HEK293 (cell line): ENCODE measurements at regions not wholly inside any gene's neighbourhood (a gene's known extent, or its start where the extent isn't known, plus 50 kb on each side); places are given as distances from the start of the nearest gene placed in this dataset.

Experiments
- CTCF ChIA-PET: fragments of 350-600 bp; formaldehyde crosslinking; extraction: SDS; loops from one replicate; lab custom pipeline; 2021; ENCODE audit warnings: antibody characterized with exemption; lab: Yijun Ruan, JAX
- POLR2A ChIA-PET: fragments of 300-600 bp; formaldehyde crosslinking; extraction: SDS; loops from one replicate; lab custom pipeline; 2020; ENCODE audit warnings: antibody characterized with exemption, inconsistent platforms; lab: Yijun Ruan, JAX
- H3K27ac ChIP-seq: fragments of 200-500 bp; sonication (Bioruptor generic); 2 replicates; pipeline ENCODE4 v1.5.1; 2014; ENCODE audit warnings: low read depth, low read length, control low read depth, inconsistent platforms; ENCODE audit errors: extremely low read depth
- H3K36me3 ChIP-seq, 2 experiments: fragments of 200-500 bp in 1 of 2; sonication (Bioruptor generic) in 1 of 2; 1 replicate in 1 of 2; 2 replicates in 1 of 2; pipeline ENCODE4 v1.5.1; 2014 to 2017; ENCODE audit warnings: inconsistent platforms in 2 of 2, low read length in 2 of 2; ENCODE audit not compliant: control insufficient read depth in 2 of 2, insufficient read depth in 1 of 2
- H3K4me1 ChIP-seq: fragments of 200-500 bp; sonication (Bioruptor generic); 2 replicates; pipeline ENCODE4 v1.5.1; 2014; ENCODE audit warnings: mild to moderate bottlenecking, low read length, inconsistent platforms; ENCODE audit not compliant: control insufficient read depth, insufficient read depth
- H3K4me3 ChIP-seq: 2 replicates; pipeline ENCODE4 v1.5.1; 2011; ENCODE audit warnings: low read depth, mild to moderate bottlenecking, control low read depth, low read length, moderate library complexity
- H3K9me3 ChIP-seq: fragments of 200-500 bp; sonication (Bioruptor generic); 2 replicates; pipeline ENCODE4 v1.5.1; 2014; ENCODE audit warnings: low read depth, low read length, inconsistent platforms; ENCODE audit not compliant: control insufficient read depth, insufficient read depth
- AEBP2 ChIP-seq: fragments of 450-650 bp; formaldehyde crosslinking; IDR thresholded peaks from 2 replicates; pipeline ENCODE4 v1.5.1; 2016; ENCODE audit warnings: missing biosample characterization, missing genetic modification characterization, borderline replicate concordance
- EGR2 ChIP-seq: fragments of 450-650 bp; formaldehyde crosslinking; IDR thresholded peaks from 2 replicates; pipeline ENCODE4 v1.5.1; 2016; ENCODE audit warnings: low read depth, missing biosample characterization, missing genetic modification characterization
- GFI1B ChIP-seq: fragments of 450-650 bp; formaldehyde crosslinking; IDR thresholded peaks from 2 replicates; pipeline ENCODE4 v1.5.1; 2016; ENCODE audit warnings: missing biosample characterization, missing genetic modification characterization
- RBAK ChIP-seq: fragments of 450-650 bp; formaldehyde crosslinking; IDR thresholded peaks from 2 replicates; pipeline ENCODE4 v1.5.1; 2016; ENCODE audit warnings: missing biosample characterization, missing genetic modification characterization
- WT1 ChIP-seq: fragments of 450-650 bp; formaldehyde crosslinking; IDR thresholded peaks from 2 replicates; pipeline ENCODE4 v1.5.1; 2016; ENCODE audit warnings: missing biosample characterization, missing genetic modification characterization
- ZBTB48 ChIP-seq: fragments of 450-650 bp; formaldehyde crosslinking; IDR thresholded peaks from 2 replicates; pipeline ENCODE4 v1.5.1; 2016; ENCODE audit warnings: missing biosample characterization, missing genetic modification characterization
- ZFP41 ChIP-seq: fragments of 450-650 bp; formaldehyde crosslinking; IDR thresholded peaks from 2 replicates; pipeline ENCODE4 v1.5.1; 2016; ENCODE audit warnings: missing biosample characterization, missing genetic modification characterization, borderline replicate concordance
- ZNF2 ChIP-seq: fragments of 450-650 bp; formaldehyde crosslinking; IDR thresholded peaks from 2 replicates; pipeline ENCODE4 v1.5.1; 2016; ENCODE audit warnings: missing biosample characterization, missing genetic modification characterization
- ZNF221 ChIP-seq: fragments of 450-650 bp; formaldehyde crosslinking; IDR thresholded peaks from 2 replicates; pipeline ENCODE4 v1.5.1; 2017; ENCODE audit warnings: missing biosample characterization, missing genetic modification characterization, borderline replicate concordance
- ZNF23 ChIP-seq: fragments of 450-650 bp; formaldehyde crosslinking; IDR thresholded peaks from 2 replicates; pipeline ENCODE4 v1.5.1; 2016; ENCODE audit warnings: missing biosample characterization, missing genetic modification characterization, borderline replicate concordance
- ZNF24 ChIP-seq: fragments of 450-650 bp; formaldehyde crosslinking; IDR thresholded peaks from 2 replicates; pipeline ENCODE4 v1.5.1; 2016; ENCODE audit warnings: missing biosample characterization, missing genetic modification characterization
- ZNF350 ChIP-seq: fragments of 450-650 bp; formaldehyde crosslinking; IDR thresholded peaks from 2 replicates; pipeline ENCODE4 v1.5.0; 2017; ENCODE audit warnings: missing biosample characterization, mild to moderate bottlenecking, missing genetic modification characterization
- ZNF366 ChIP-seq: fragments of 450-650 bp; formaldehyde crosslinking; conservative IDR thresholded peaks from 2 replicates; pipeline ENCODE4 v1.5.1; 2016; ENCODE audit warnings: missing biosample characterization, missing genetic modification characterization
- ZNF449 ChIP-seq: fragments of 450-650 bp; formaldehyde crosslinking; IDR thresholded peaks from 2 replicates; pipeline ENCODE4 v1.5.1; 2017; ENCODE audit warnings: missing biosample characterization, mild to moderate bottlenecking, missing genetic modification characterization, moderate library complexity
- ZNF48 ChIP-seq: fragments of 450-650 bp; formaldehyde crosslinking; IDR thresholded peaks from 2 replicates; pipeline ENCODE4 v1.5.1; 2016; ENCODE audit warnings: missing biosample characterization, missing genetic modification characterization
- ZNF555 ChIP-seq: fragments of 450-650 bp; formaldehyde crosslinking; conservative IDR thresholded peaks from 2 replicates; pipeline ENCODE4 v1.5.1; 2017; ENCODE audit warnings: missing biosample characterization, mild to moderate bottlenecking, missing genetic modification characterization, inconsistent platforms
- ZNF558 ChIP-seq: fragments of 450-650 bp; formaldehyde crosslinking; IDR thresholded peaks from 2 replicates; pipeline ENCODE4 v1.5.1; 2016; ENCODE audit warnings: missing biosample characterization, missing genetic modification characterization
- ZNF580 ChIP-seq: fragments of 450-650 bp; formaldehyde crosslinking; IDR thresholded peaks from 2 replicates; pipeline ENCODE4 v1.5.1; 2016; ENCODE audit warnings: missing biosample characterization, missing genetic modification characterization
- ZNF610 ChIP-seq: fragments of 450-650 bp; formaldehyde crosslinking; IDR thresholded peaks from 2 replicates; pipeline ENCODE4 v1.5.1; 2016; ENCODE audit warnings: missing biosample characterization, missing genetic modification characterization, borderline replicate concordance
- ZNF639 ChIP-seq: fragments of 450-650 bp; formaldehyde crosslinking; IDR thresholded peaks from 2 replicates; pipeline ENCODE4 v1.5.1; 2016; ENCODE audit warnings: missing biosample characterization, missing genetic modification characterization
- ZNF670 ChIP-seq: fragments of 450-650 bp; formaldehyde crosslinking; IDR thresholded peaks from 2 replicates; pipeline ENCODE4 v1.5.1; 2016; ENCODE audit warnings: missing biosample characterization, missing genetic modification characterization, low read depth
- ZNF677 ChIP-seq: fragments of 450-650 bp; IDR thresholded peaks from 2 replicates; pipeline ENCODE4 v1.5.0; 2018; ENCODE audit warnings: missing biosample characterization, mild to moderate bottlenecking, missing genetic modification characterization, moderate library complexity
- ZNF747 ChIP-seq: fragments of 450-650 bp; formaldehyde crosslinking; IDR thresholded peaks from 2 replicates; pipeline ENCODE4 v1.5.1; 2016; ENCODE audit warnings: missing biosample characterization, missing genetic modification characterization
- ZNF776 ChIP-seq: fragments of 450-650 bp; formaldehyde crosslinking; IDR thresholded peaks from 2 replicates; pipeline ENCODE4 v1.5.0; 2017; ENCODE audit warnings: missing biosample characterization, missing genetic modification characterization, borderline replicate concordance
- ZNF777 ChIP-seq: fragments of 450-650 bp; formaldehyde crosslinking; IDR thresholded peaks from 2 replicates; pipeline ENCODE4 v1.5.1; 2017; ENCODE audit warnings: missing biosample characterization, missing genetic modification characterization, borderline replicate concordance
- ZNF837 ChIP-seq: fragments of 450-650 bp; formaldehyde crosslinking; IDR thresholded peaks from 2 replicates; pipeline ENCODE4 v1.5.1; 2016; ENCODE audit warnings: missing biosample characterization, missing genetic modification characterization

- TF ChIP-seq ZNF48 (tag by site-specific recombination) (no peak), GFI1B (tag by site-specific recombination) (no peak), EGR2 (tag by site-specific recombination) (no peak)
- TF ChIP-seq, all 188 proteins: peak for 0
Measured at GRCh38 chr7:136302049-136302448, 324.9 kb upstream of the MTPN start (continued).

- no peak overlapping the region for H3K27ac ChIP-seq
- H3K4me1 ChIP-seq: no peaks in the 10 kb centered on the region
- H3K9me3 ChIP-seq: no peaks in the 10 kb centered on the region
- ChIA-PET POLR2A (no interaction called here), CTCF (no interaction called here)
- TF ChIP-seq ZNF2 (tag by site-specific recombination) (no peak), ZNF449 (no peak), ZFP41 (tag by site-specific recombination) (no peak), ZNF580 (tag by site-specific recombination) (no peak), ZNF670 (no peak), ZNF366 (no peak), RBAK (tag by site-specific recombination) (no peak), ZNF837 (tag by site-specific recombination) (no peak), ZNF677 (tag by site-specific recombination) (no peak), ZNF555 (tag by site-specific recombination) (no peak)
- no peaks in the 10 kb centered on the region for H3K36me3 ChIP-seq
- H3K4me3 ChIP-seq: no peak overlapping the region
Measured at GRCh38 chr7:136294977-136295376, 317.8 kb upstream of the MTPN start.

- Histone ChIP-seq H3K27ac (no peak overlapping the region), H3K36me3 (no peaks in the 10 kb centered on the region), H3K9me3 (no peaks in the 10 kb centered on the region), H3K4me3 (no peak overlapping the region)
- POLR2A ChIA-PET: no interaction called here
- TF ChIP-seq ZNF610 (tag by site-specific recombination) (no peak), ZNF23 (tag by site-specific recombination) (no peak), ZNF777 (tag by site-specific recombination) (no peak), ZNF558 (no peak), ZNF221 (tag by site-specific recombination) (no peak), WT1 (no peak), ZNF350 (tag by site-specific recombination) (no peak), ZBTB48 (no peak), ZNF639 (no peak), ZNF747 (tag by site-specific recombination) (no peak), ZNF24 (no peak), ZNF776 (tag by site-specific recombination) (no peak), AEBP2 (tag by site-specific recombination) (no peak)
- TF ChIP-seq, all 188 proteins: peak for 0
- CTCF ChIA-PET: interaction anchor here (0.7 kb wide), 1 partner anchor 1593 kb away, joined by 3 read pairs; no protein-coding TSS in a partner anchor
- no peaks in the 10 kb centered on the region for H3K4me1 ChIP-seq
Measured at GRCh38 chr7:136293841-136294391, 316.8 kb upstream of the MTPN start.
